H1 (cell line): ENCODE measurements at regions not wholly inside any gene's neighbourhood (a gene's known extent, or its start where the extent isn't known, plus 50 kb on each side); places are given as distances from the start of the nearest gene placed in this dataset.

Experiments
- CTCF ChIA-PET: fragments of 300-600 bp; sonication (Branson Sonifier 250); formaldehyde crosslinking; loops from one replicate; lab custom pipeline; 2021; ENCODE audit not compliant: partially characterized antibody; lab: Charles Lee
- POLR2A ChIA-PET: fragments of 300-600 bp; sonication (Branson Sonifier 250); formaldehyde crosslinking; loops from one replicate; lab custom pipeline; 2021; ENCODE audit warnings: inconsistent platforms; ENCODE audit not compliant: partially characterized antibody; lab: Charles Lee
- DNase-seq, 2 experiments: peaks; one replicate each; pipeline versions ENCODE4 v3.0.0 to v3.0.0-alpha.2; 2010 to 2022; ENCODE audit warnings: low spot score in 2 of 2, low read depth in 1 of 2, mixed read lengths in 1 of 2
- FAIRE-seq: peaks from 2 replicates; lab custom pipeline; 2011; peaks lifted over from hg19 to GRCh38; lab: Jason Lieb, UNC
- H2AFZ ChIP-seq: 2 replicates; pipeline ENCODE4 v1.8.1; 2012; ENCODE audit warnings: low read length, inconsistent platforms
- H2AK5ac ChIP-seq: 2 replicates; pipeline ENCODE4 v1.6.1; 2013; ENCODE audit warnings: low read depth, low read length
- H2BK120ac ChIP-seq: replicated peaks from 2 replicates; pipeline ENCODE3; 2013; ENCODE audit warnings: low read depth, low read length, inconsistent platforms
- H2BK12ac ChIP-seq: 2 replicates; pipeline ENCODE4 v1.6.1; 2013; ENCODE audit warnings: low read depth, low read length
- H2BK15ac ChIP-seq: 2 replicates; pipeline ENCODE4 v1.6.1; 2013; ENCODE audit warnings: low read length
- H2BK20ac ChIP-seq: 2 replicates; pipeline ENCODE4 v1.6.1; 2013; ENCODE audit warnings: low read length
- H2BK5ac ChIP-seq: 2 replicates; pipeline ENCODE4 v1.6.1; 2013; ENCODE audit warnings: low read depth, low read length
- H3K14ac ChIP-seq: 2 replicates; pipeline ENCODE4 v1.6.1; 2013; ENCODE audit warnings: inconsistent platforms; ENCODE audit not compliant: insufficient read length
- H3K18ac ChIP-seq: 2 replicates; pipeline ENCODE4 v1.6.1; 2013; ENCODE audit warnings: low read length; ENCODE audit errors: extremely low read depth
- H3K23ac ChIP-seq: 2 replicates; pipeline ENCODE4 v1.6.1; 2013; ENCODE audit warnings: inconsistent platforms; ENCODE audit not compliant: insufficient read length
- H3K23me2 ChIP-seq: 2 replicates; pipeline ENCODE4 v1.6.1; 2013; ENCODE audit warnings: low read depth, low read length
- H3K27ac ChIP-seq: 2 replicates; pipeline ENCODE4 v1.6.1; 2011; ENCODE audit warnings: low read depth, low read length, inconsistent platforms
- H3K27me3 ChIP-seq, 4 experiments: replicated peaks in 1 of 4; 1 replicate in 1 of 4; 2 replicates in 3 of 4; pipeline versions ENCODE4 v1.6.1 to v1.8.1; 2011 to 2013; ENCODE audit warnings: low read length in 3 of 4, mild to moderate bottlenecking in 3 of 4, inconsistent platforms in 2 of 4, mixed read lengths in 2 of 4, moderate library complexity in 1 of 4; ENCODE audit not compliant: control insufficient read depth in 3 of 4, insufficient read depth in 3 of 4; ENCODE audit errors: extremely low read depth in 1 of 4
- H3K36me3 ChIP-seq, 4 experiments: 2 replicates each; pipeline versions ENCODE4 v1.6.1 to v1.8.1; 2011 to 2013; ENCODE audit warnings: mild to moderate bottlenecking in 4 of 4, low read length in 3 of 4, moderate library complexity in 2 of 4, control low read depth in 1 of 4, inconsistent platforms in 1 of 4; ENCODE audit not compliant: insufficient read depth in 4 of 4, control insufficient read depth in 2 of 4
- H3K4ac ChIP-seq: replicated peaks from 2 replicates; pipeline ENCODE3; 2013; ENCODE audit warnings: low read length, low read depth, mixed read lengths, inconsistent platforms; ENCODE audit not compliant: insufficient read length
- H3K4me1 ChIP-seq, 4 experiments: replicated peaks in 1 of 4; 1 replicate in 1 of 4; 2 replicates in 3 of 4; pipeline versions ENCODE4 v1.6.1 to v1.8.1; 2011 to 2013; ENCODE audit warnings: low read length in 3 of 4, inconsistent platforms in 2 of 4, mixed read lengths in 1 of 4; ENCODE audit not compliant: insufficient read depth in 4 of 4, control insufficient read depth in 3 of 4
- H3K4me2 ChIP-seq, 2 experiments: 2 replicates each; pipeline versions ENCODE4 v1.6.1 to v1.8.1; 2011 to 2013; ENCODE audit warnings: low read depth in 2 of 2, low read length in 2 of 2, control low read depth in 1 of 2, inconsistent platforms in 1 of 2, mild to moderate bottlenecking in 1 of 2; ENCODE audit not compliant: insufficient read depth in 1 of 2
- H3K4me3 ChIP-seq, 4 experiments: fragments of 200-600, 300-600 bp in 1 of 4; sonication (generic), shearing (Covaris generic), sonication (Bioruptor Twin) in 1 of 4; 2 replicates each; pipeline versions ENCODE4 v1.5.1 to v1.8.1; 2011 to 2016; ENCODE audit warnings: low read length in 4 of 4, low read depth in 3 of 4, control low read depth in 2 of 4, inconsistent platforms in 2 of 4, mild to moderate bottlenecking in 2 of 4, mixed read lengths in 1 of 4, moderate library complexity in 1 of 4; ENCODE audit not compliant: insufficient read depth in 2 of 4; ENCODE audit errors: extremely low read depth in 1 of 4
- H3K56ac ChIP-seq: replicated peaks from 2 replicates; pipeline ENCODE3; 2013; ENCODE audit warnings: low read depth, mild to moderate bottlenecking, mixed read lengths, low read length, inconsistent platforms; ENCODE audit not compliant: insufficient read length
- H3K79me1 ChIP-seq: 2 replicates; pipeline ENCODE4 v1.6.1; 2013; ENCODE audit warnings: low read depth, low read length, control low read depth
- H3K79me2 ChIP-seq, 2 experiments: 2 replicates each; pipeline versions ENCODE4 v1.6.1 to v1.8.1; 2012 to 2013; ENCODE audit warnings: low read length in 2 of 2, mild to moderate bottlenecking in 2 of 2, inconsistent platforms in 1 of 2; ENCODE audit not compliant: insufficient read depth in 2 of 2, control insufficient read depth in 1 of 2
- H3K9ac ChIP-seq, 4 experiments: replicated peaks in 1 of 4; 1 replicate in 1 of 4; 2 replicates in 3 of 4; pipeline versions ENCODE4 v1.6.1 to v1.8.1; 2011 to 2013; ENCODE audit warnings: low read depth in 3 of 4, low read length in 3 of 4, control low read depth in 2 of 4, mild to moderate bottlenecking in 2 of 4, moderate library complexity in 2 of 4, inconsistent platforms in 1 of 4; ENCODE audit errors: extremely low read depth in 1 of 4
- H3K9me3 ChIP-seq, 2 experiments: 2 replicates each; pipeline versions ENCODE4 v1.6.1 to v1.8.1; 2012 to 2013; ENCODE audit warnings: mild to moderate bottlenecking in 2 of 2, moderate library complexity in 2 of 2, control low read depth in 1 of 2, inconsistent platforms in 1 of 2, low read depth in 1 of 2, low read length in 1 of 2, mixed read lengths in 1 of 2; ENCODE audit not compliant: insufficient read depth in 2 of 2
- H4K20me1 ChIP-seq, 2 experiments: replicated peaks in 1 of 2; 2 replicates each; pipeline versions ENCODE3 to v1.8.1; 2011 to 2013; ENCODE audit warnings: inconsistent platforms in 2 of 2, low read length in 2 of 2, mild to moderate bottlenecking in 1 of 2; ENCODE audit not compliant: insufficient read depth in 2 of 2, control insufficient read depth in 1 of 2
- H4K5ac ChIP-seq: 2 replicates; pipeline ENCODE4 v1.6.1; 2013; ENCODE audit warnings: low read length, low read depth, mixed read lengths, inconsistent platforms; ENCODE audit not compliant: insufficient read length
- H4K8ac ChIP-seq: 2 replicates; pipeline ENCODE4 v1.8.0; 2013; ENCODE audit warnings: mild to moderate bottlenecking, moderate library complexity, low read length, inconsistent platforms; ENCODE audit not compliant: insufficient read depth; ENCODE audit errors: extremely low read depth
- H4K91ac ChIP-seq: replicated peaks from 2 replicates; pipeline ENCODE3; 2013; ENCODE audit warnings: low read length, mixed read lengths, inconsistent platforms; ENCODE audit not compliant: insufficient read length
- CHD1 ChIP-seq: IDR thresholded peaks from 2 replicates; pipeline ENCODE4 v1.6.1; 2012; ENCODE audit warnings: low read depth, low read length, improper control_type of control experiment
- WGBS, 2 experiments: shearing (Covaris generic) in 1 of 2; methylation state at CpG; one replicate each; pipeline versions ENCODE4 v1.1.6 to v1.1.7; 2013 to 2015; ENCODE audit warnings: low lambda C conversion rate in 2 of 2, mixed read lengths in 2 of 2, inconsistent platforms in 1 of 2, low coverage in 1 of 2, missing lambda C conversion rate in 1 of 2; ENCODE audit not compliant: insufficient replicate concordance in 2 of 2, insufficient coverage in 1 of 2, insufficient read length in 1 of 2; ENCODE audit errors: extremely low coverage in 1 of 2, missing lambda C conversion rate in 1 of 2; 5-methylcytosine and 5-hydroxymethylcytosine counted together

- Histone ChIP-seq H3K4me1 (peaks cover 0 to 3% (median 0%) of the 10 kb centered on the region in 4 experiments; a peak in 2 of 7 replicates), H2BK5ac (no peak overlapping the region), H3K36me3 (no peaks in the 10 kb centered on the region), H3K27me3 (no peaks in the 10 kb centered on the region), H3K79me1 (no peaks in the 10 kb centered on the region), H3K9ac (no peak overlapping the region), H2BK120ac (no peak overlapping the region), H4K5ac (no peak overlapping the region), H2AFZ (no peak overlapping the region), H4K91ac (no peak overlapping the region), H4K8ac (no peak overlapping the region), H3K27ac (no peak overlapping the region), H3K18ac (no peak overlapping the region), H4K20me1 (no peaks in the 10 kb centered on the region), H2BK12ac (no peak overlapping the region), H3K79me2 (no peaks in the 10 kb centered on the region), H3K23ac (no peak overlapping the region), H2BK15ac (no peak overlapping the region), H2AK5ac (no peak overlapping the region), H3K23me2 (no peaks in the 10 kb centered on the region), H3K9me3 (no peaks in the 10 kb centered on the region), H3K4me2 (no peak overlapping the region), H2BK20ac (no peak overlapping the region), H3K4me3 (no peak overlapping the region), H3K56ac (no peak overlapping the region), H3K14ac (no peak overlapping the region), H3K4ac (no peak overlapping the region)
- no peak for TF ChIP-seq CHD1
- no peak for FAIRE-seq
- CTCF ChIA-PET, result no interaction called here
- 90% methylated on average over 6 of the region's 6 CpGs; no CpG with 5 or more reads in 1 of the 2 experiments for WGBS, 2 experiments
- POLR2A ChIA-PET, result no interaction called here
- no peak for DNase-seq
Measured at GRCh38 chr12:116404913-116405611, 127.6 kb upstream of the MED13L start.
